ENCODE measurements at regions not wholly inside any gene's neighbourhood (a gene's known extent, or its start where the extent isn't known, plus 50 kb on each side); places are given as distances from the start of the nearest gene placed in this dataset.

- TF ChIP-seq ZFX (IDR thresholded peaks at IDR 0.05): peak; percentile 44; the same call in 1 of the 2 replicates
- TF ChIP-seq CTCF (conservative IDR thresholded peaks at IDR 0.05): no peak
- H3K27ac ChIP-seq: peak overlapping the region; percentile 84
Observed at GRCh38 chr21:43343095-43343991, 83.6 kb downstream of the SIK1 start.

GRCh38 chr21:43342301-43342881 lies 84.5 kb downstream of the SIK1 start:
- peak overlapping the region; percentile 84 for H3K27ac ChIP-seq
- no peak for TF ChIP-seq CTCF (conservative IDR thresholded peaks at IDR 0.05)
- TF ChIP-seq ZFX (IDR thresholded peaks at IDR 0.05): no peak

- no peak for TF ChIP-seq ZFX (IDR thresholded peaks at IDR 0.05)
- no peak for TF ChIP-seq CTCF (conservative IDR thresholded peaks at IDR 0.05)
- no peak overlapping the region for H3K27ac ChIP-seq
Observed at GRCh38 chr21:43341378-43342161, 85.4 kb downstream of the SIK1 start.

GRCh38 chr21:43340491-43341377 lies 86.2 kb downstream of the SIK1 start:
- no peak overlapping the region for H3K27ac ChIP-seq
- TF ChIP-seq CTCF (conservative IDR thresholded peaks at IDR 0.05) (no peak), ZFX (IDR thresholded peaks at IDR 0.05) (no peak)

GRCh38 chr21:43339668-43340067 lies 87.3 kb downstream of the SIK1 start:
- H3K27ac ChIP-seq: no peak overlapping the region
- TF ChIP-seq ZFX (IDR thresholded peaks at IDR 0.05) (no peak), CTCF (conservative IDR thresholded peaks at IDR 0.05) (no peak)

GRCh38 chr21:43338951-43339350 lies 88.0 kb downstream of the SIK1 start:
- H3K27ac ChIP-seq: no peak overlapping the region
- no peak for TF ChIP-seq CTCF (conservative IDR thresholded peaks at IDR 0.05)
- TF ChIP-seq ZFX (IDR thresholded peaks at IDR 0.05): no peak

Measured in C4-2B (cell line).